WTC11 (cell line): ENCODE measurements at regions not wholly inside any gene's neighbourhood (a gene's known extent, or its start where the extent isn't known, plus 50 kb on each side); places are given as distances from the start of the nearest gene placed in this dataset.
"Not testable (repeated sequence)": the region's sequence is repeated elsewhere in the genome, so short reads cannot be mapped to it uniquely, and the experiment has no call there.

Experiments used
- ATAC-seq: fragments of 200-7000 bp; cut with Tn5 transposase; 2 replicates; pipeline ENCODE4 v1.10.0; 2021; ENCODE audit warnings: mild to moderate bottlenecking, moderate library complexity
- CTCF ChIA-PET: fragments of 300-600 bp; sonication (Branson Sonifier 250); formaldehyde crosslinking; loops from one replicate; lab custom pipeline; 2021; ENCODE audit warnings: antibody characterized with exemption; lab: Charles Lee
- POLR2A ChIA-PET: fragments of 350-600 bp; sonication (Branson Sonifier 250); formaldehyde crosslinking; loops from one replicate; lab custom pipeline; 2021; ENCODE audit warnings: antibody characterized with exemption; lab: Charles Lee
- DNase-seq: peaks from one replicate; pipeline ENCODE4 v3.0.0; 2021; ENCODE audit warnings: low spot score
- H3K27ac Mint-ChIP-seq: 2 replicates; pipeline ENCODE4 v1.8.0; 2021; ENCODE audit warnings: mixed read lengths
- H3K27me3 Mint-ChIP-seq: 2 replicates; pipeline ENCODE4 v1.8.0; 2021; ENCODE audit warnings: low read depth, mild to moderate bottlenecking, moderate library complexity, mixed read lengths
- H3K36me3 Mint-ChIP-seq: 2 replicates; pipeline ENCODE4 v1.8.0; 2021; ENCODE audit warnings: mixed read lengths
- H3K4me1 Mint-ChIP-seq: 2 replicates; pipeline ENCODE4 v1.8.0; 2022; ENCODE audit warnings: mixed read lengths
- H3K4me3 Mint-ChIP-seq: 2 replicates; pipeline ENCODE4 v1.8.0; 2021; ENCODE audit warnings: mild to moderate bottlenecking, moderate library complexity, mixed read lengths
- H3K9me3 Mint-ChIP-seq: 2 replicates; pipeline ENCODE4 v1.8.0; 2021; ENCODE audit warnings: mixed read lengths
- ATF1 ChIP-seq: sonication (generic); formaldehyde crosslinking; IDR thresholded peaks from 2 replicates; pipeline ENCODE4 v1.8.1; 2023; ENCODE audit warnings: mild to moderate bottlenecking, moderate library complexity, missing genetic modification reagents
- GRHL2 ChIP-seq: fragments of 250-450 bp; sonication (Bioruptor Pico); IDR thresholded peaks from 2 replicates; pipeline ENCODE4 v1.8.0; 2022; ENCODE audit warnings: mild to moderate bottlenecking, moderate library complexity; ENCODE audit not compliant: insufficient replicate concordance, severe bottlenecking
- NFE2L1 ChIP-seq: sonication (generic); formaldehyde crosslinking; IDR thresholded peaks from 2 replicates; pipeline ENCODE4 v1.8.1; 2023; ENCODE audit warnings: missing genetic modification reagents
- RORB ChIP-seq: fragments of 250-450 bp; sonication (Bioruptor Pico); IDR thresholded peaks from 2 replicates; pipeline ENCODE4 v1.9.0; 2021; ENCODE audit warnings: mild to moderate bottlenecking
- SMAD3 ChIP-seq: sonication (generic); formaldehyde crosslinking; IDR thresholded peaks from 2 replicates; pipeline ENCODE4 v1.8.0; 2022; ENCODE audit warnings: missing genetic modification reagents, mild to moderate bottlenecking, borderline replicate concordance
- SP1 ChIP-seq: sonication (generic); formaldehyde crosslinking; conservative IDR thresholded peaks from 2 replicates; pipeline ENCODE4 v1.8.1; 2022; ENCODE audit warnings: missing genetic modification reagents
- TEAD1 ChIP-seq: sonication (generic); formaldehyde crosslinking; IDR thresholded peaks from 2 replicates; pipeline ENCODE4 v1.8.0; 2022; ENCODE audit warnings: mild to moderate bottlenecking, missing genetic modification reagents
- ZNF121 ChIP-seq: sonication (generic); formaldehyde crosslinking; IDR thresholded peaks from 2 replicates; pipeline ENCODE4 v1.8.0; 2023; ENCODE audit warnings: missing genetic modification reagents
- ZNF232 ChIP-seq: sonication (generic); formaldehyde crosslinking; IDR thresholded peaks from 2 replicates; pipeline ENCODE4 v1.8.0; 2022; ENCODE audit warnings: mild to moderate bottlenecking, missing genetic modification reagents
- TF ChIP-seq, protein P1 (sequence below): sonication (generic); formaldehyde crosslinking; IDR thresholded peaks from 2 replicates; pipeline ENCODE4 v1.8.0; 2022; ENCODE audit warnings: mild to moderate bottlenecking, missing genetic modification reagents
- TF ChIP-seq, protein P2 (sequence below): sonication (generic); formaldehyde crosslinking; IDR thresholded peaks from 2 replicates; pipeline ENCODE4 v1.8.0; 2022; ENCODE audit warnings: mild to moderate bottlenecking, missing genetic modification reagents
- TF ChIP-seq, protein P3 (sequence below): sonication (generic); formaldehyde crosslinking; IDR thresholded peaks from 2 replicates; pipeline ENCODE4 v1.8.1; 2023; ENCODE audit warnings: mild to moderate bottlenecking, missing genetic modification reagents, borderline replicate concordance
- TF ChIP-seq, protein P4 (sequence below): sonication (generic); formaldehyde crosslinking; IDR thresholded peaks from 2 replicates; pipeline ENCODE4 v1.8.1; 2023; ENCODE audit warnings: mild to moderate bottlenecking, missing genetic modification reagents, moderate library complexity

DNA sequence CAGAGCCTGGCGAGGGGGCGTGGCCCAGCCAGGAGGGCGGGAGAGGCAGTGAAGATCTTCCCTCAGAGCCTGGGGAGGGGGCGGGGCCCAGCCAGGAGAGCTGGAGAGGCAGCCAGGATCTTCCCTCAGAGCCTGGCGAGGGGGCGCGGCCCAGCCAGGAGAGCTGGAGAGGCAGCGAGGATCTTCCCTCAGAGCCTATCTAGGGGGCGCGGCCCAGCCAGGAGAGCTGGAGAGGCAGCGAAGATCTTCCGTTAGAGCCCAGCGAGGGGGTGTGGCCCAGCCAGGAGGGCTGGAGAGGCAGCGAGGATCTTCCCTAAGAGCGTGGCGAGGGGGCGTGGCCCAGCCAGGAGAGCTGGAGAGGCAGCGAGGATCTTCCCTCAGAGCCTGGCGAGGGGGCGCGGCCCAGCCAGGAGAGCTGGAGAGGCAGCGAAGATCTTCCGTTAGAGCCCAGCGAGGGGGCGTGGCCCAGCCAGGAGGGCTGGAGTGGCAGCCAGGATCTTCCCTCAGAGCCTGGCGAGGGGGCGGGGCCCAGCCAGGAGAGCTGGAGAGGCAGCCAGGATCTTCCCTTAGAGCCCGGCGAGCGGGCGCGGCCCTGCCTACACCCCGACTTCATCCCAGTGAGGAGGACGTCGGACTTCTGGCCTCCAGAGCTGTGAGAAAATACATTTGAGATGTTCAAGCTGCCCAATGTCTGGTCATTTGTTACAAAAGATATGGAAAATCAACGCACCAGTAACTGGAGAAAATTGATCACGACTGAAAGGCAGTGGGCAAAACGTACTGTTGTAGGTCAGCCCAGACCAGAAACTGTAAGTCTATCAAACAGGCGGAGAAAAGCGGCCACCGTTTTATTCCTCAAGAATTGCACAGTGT lies 63.4 kb upstream of the TMEM18 start:
- peaks cover 40% of the 10 kb centered on the region for H3K4me1 Mint-ChIP-seq
- H3K9me3 Mint-ChIP-seq, result peaks cover 13% of the 10 kb centered on the region
- POLR2A ChIA-PET, result interaction anchor here (1.0 to 2.0 kb wide), 4 partner anchors 10 to 211 kb away, joined by 3 to 7 read pairs (median 5); no protein-coding TSS in a partner anchor
- H3K27me3 Mint-ChIP-seq, H3K36me3 Mint-ChIP-seq: not testable (repeated sequence)
- peak; percentile 60 for ATAC-seq
- peak overlapping the region; percentile 94 for H3K27ac Mint-ChIP-seq
- CTCF ChIA-PET, result interaction anchor here (0.7 to 2.0 kb wide), 14 partner anchors 9 to 808 kb away, joined by 3 to 24 read pairs (median 4); no protein-coding TSS in a partner anchor
- 0 out of 2 replicates have a peak, but pooled peaks have one; percentile 21 for TF ChIP-seq ZNF121
- TF ChIP-seq, protein P1, sequence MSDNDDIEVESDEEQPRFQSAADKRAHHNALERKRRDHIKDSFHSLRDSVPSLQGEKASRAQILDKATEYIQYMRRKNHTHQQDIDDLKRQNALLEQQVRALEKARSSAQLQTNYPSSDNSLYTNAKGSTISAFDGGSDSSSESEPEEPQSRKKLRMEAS (CRISPR knock-in tag), result peak; percentile 47
- TF ChIP-seq ZNF232, result peak; percentile 19; the same call in 1 of the 2 replicates
- peak; percentile 10; the same call in 1 of the 2 replicates for TF ChIP-seq SP1 (CRISPR knock-in tag)
- peak; percentile 98 for DNase-seq
- peak overlapping the region; percentile 80 for H3K4me3 Mint-ChIP-seq

DNA sequence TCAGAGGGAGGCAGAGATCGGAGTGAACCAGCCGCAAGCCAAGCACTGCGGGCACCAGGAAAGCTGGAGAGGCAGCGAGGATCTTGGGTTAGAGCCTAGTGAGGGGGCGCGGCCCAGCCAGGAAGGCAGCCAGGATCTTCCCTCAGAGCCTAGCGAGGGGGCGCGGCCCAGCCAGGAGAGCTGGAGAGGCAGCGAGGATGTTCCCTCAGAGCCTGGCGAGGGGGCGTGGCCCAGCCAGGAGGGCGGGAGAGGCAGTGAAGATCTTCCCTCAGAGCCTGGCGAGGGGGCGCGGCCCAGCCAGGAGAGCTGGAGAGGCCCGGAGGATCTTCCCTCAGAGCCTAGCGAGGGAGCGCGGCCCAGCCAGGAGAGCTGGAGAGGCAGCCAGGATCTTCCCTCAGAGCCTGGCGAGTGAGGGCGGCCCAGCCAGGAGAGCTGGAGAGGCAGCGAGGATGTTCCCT lies 62.7 kb upstream of the TMEM18 start:
- H3K36me3 Mint-ChIP-seq, H3K9me3 Mint-ChIP-seq, H3K27me3 Mint-ChIP-seq: not testable (repeated sequence)
- ATAC-seq, result peak; percentile 96
- DNase-seq, result peak; percentile 89
- H3K27ac Mint-ChIP-seq, result peak overlapping the region; percentile 97
- ChIA-PET POLR2A (interaction anchor here (1.0 to 2.0 kb wide), 4 partner anchors 9 to 212 kb away, joined by 3 to 7 read pairs (median 5); no protein-coding TSS in a partner anchor), CTCF (interaction anchor here (0.7 to 2.0 kb wide), 14 partner anchors 9 to 809 kb away, joined by 3 to 24 read pairs (median 4); no protein-coding TSS in a partner anchor)
- peak overlapping the region; percentile 80 for H3K4me3 Mint-ChIP-seq
- H3K4me1 Mint-ChIP-seq, result peaks cover 47% of the 10 kb centered on the region
- TF ChIP-seq ZNF121, result peak; percentile 86
- TF ChIP-seq, protein P2, sequence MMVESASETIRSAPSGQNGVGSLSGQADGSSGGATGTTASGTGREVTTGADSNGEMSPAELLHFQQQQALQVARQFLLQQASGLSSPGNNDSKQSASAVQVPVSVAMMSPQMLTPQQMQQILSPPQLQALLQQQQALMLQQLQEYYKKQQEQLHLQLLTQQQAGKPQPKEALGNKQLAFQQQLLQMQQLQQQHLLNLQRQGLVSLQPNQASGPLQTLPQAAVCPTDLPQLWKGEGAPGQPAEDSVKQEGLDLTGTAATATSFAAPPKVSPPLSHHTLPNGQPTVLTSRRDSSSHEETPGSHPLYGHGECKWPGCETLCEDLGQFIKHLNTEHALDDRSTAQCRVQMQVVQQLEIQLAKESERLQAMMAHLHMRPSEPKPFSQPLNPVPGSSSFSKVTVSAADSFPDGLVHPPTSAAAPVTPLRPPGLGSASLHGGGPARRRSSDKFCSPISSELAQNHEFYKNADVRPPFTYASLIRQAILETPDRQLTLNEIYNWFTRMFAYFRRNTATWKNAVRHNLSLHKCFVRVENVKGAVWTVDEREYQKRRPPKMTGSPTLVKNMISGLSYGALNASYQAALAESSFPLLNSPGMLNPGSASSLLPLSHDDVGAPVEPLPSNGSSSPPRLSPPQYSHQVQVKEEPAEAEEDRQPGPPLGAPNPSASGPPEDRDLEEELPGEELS (CRISPR knock-in tag), result 0 out of 2 replicates have a peak, but pooled peaks have one; percentile 8

DNA sequence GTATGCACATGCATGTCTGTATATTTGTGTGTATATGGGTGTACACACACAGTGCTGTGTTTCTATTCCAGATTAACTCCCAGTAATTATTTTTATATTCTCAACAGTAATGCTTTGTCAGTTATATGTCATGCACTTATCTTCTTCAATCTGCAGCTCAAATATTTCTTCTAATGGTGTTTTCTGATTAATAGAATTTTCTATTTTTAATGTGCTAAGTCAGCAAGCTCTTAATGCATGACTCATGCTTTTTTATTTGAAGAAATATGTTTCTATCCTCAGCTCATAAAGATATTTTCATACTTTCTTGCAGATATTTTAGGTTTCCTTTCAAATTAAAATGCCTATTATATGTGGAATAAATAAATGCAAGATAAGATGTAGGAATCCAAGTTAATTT lies 59.7 kb upstream of the TMEM18 start:
- CTCF ChIA-PET, result no interaction called here
- Mint-ChIP-seq H3K36me3 (no peaks in the 10 kb centered on the region), H3K4me3 (no peak overlapping the region), H3K27me3 (no peaks in the 10 kb centered on the region; the same call in 1 of the 2 replicates), H3K4me1 (peaks cover 37% of the 10 kb centered on the region), H3K27ac (no peak overlapping the region)
- ATAC-seq, result no peak
- DNase-seq, result no peak
- TF ChIP-seq, protein P3, sequence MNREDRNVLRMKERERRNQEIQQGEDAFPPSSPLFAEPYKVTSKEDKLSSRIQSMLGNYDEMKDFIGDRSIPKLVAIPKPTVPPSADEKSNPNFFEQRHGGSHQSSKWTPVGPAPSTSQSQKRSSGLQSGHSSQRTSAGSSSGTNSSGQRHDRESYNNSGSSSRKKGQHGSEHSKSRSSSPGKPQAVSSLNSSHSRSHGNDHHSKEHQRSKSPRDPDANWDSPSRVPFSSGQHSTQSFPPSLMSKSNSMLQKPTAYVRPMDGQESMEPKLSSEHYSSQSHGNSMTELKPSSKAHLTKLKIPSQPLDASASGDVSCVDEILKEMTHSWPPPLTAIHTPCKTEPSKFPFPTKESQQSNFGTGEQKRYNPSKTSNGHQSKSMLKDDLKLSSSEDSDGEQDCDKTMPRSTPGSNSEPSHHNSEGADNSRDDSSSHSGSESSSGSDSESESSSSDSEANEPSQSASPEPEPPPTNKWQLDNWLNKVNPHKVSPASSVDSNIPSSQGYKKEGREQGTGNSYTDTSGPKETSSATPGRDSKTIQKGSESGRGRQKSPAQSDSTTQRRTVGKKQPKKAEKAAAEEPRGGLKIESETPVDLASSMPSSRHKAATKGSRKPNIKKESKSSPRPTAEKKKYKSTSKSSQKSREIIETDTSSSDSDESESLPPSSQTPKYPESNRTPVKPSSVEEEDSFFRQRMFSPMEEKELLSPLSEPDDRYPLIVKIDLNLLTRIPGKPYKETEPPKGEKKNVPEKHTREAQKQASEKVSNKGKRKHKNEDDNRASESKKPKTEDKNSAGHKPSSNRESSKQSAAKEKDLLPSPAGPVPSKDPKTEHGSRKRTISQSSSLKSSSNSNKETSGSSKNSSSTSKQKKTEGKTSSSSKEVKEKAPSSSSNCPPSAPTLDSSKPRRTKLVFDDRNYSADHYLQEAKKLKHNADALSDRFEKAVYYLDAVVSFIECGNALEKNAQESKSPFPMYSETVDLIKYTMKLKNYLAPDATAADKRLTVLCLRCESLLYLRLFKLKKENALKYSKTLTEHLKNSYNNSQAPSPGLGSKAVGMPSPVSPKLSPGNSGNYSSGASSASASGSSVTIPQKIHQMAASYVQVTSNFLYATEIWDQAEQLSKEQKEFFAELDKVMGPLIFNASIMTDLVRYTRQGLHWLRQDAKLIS (CRISPR knock-in tag), result no peak
- TF ChIP-seq SMAD3 (no peak), NFE2L1 (CRISPR knock-in tag) (no peak), GRHL2 (CRISPR knock-in tag) (no peak), RORB (CRISPR knock-in tag) (no peak), TEAD1 (CRISPR knock-in tag) (no peak), ATF1 (CRISPR knock-in tag) (no peak)
- TF ChIP-seq, protein P4, sequence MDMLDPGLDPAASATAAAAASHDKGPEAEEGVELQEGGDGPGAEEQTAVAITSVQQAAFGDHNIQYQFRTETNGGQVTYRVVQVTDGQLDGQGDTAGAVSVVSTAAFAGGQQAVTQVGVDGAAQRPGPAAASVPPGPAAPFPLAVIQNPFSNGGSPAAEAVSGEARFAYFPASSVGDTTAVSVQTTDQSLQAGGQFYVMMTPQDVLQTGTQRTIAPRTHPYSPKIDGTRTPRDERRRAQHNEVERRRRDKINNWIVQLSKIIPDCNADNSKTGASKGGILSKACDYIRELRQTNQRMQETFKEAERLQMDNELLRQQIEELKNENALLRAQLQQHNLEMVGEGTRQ (CRISPR knock-in tag), result no peak
- TF ChIP-seq, all 79 proteins: peak for 0
- POLR2A ChIA-PET, result no interaction called here
- H3K9me3 Mint-ChIP-seq, result no peaks in the 10 kb centered on the region
